Smooth muscle cell (in vitro differentiated cells): ENCODE measurements at regions not wholly inside any gene's neighbourhood (a gene's known extent, or its start where the extent isn't known, plus 50 kb on each side); places are given as distances from the start of the nearest gene placed in this dataset.

Experiments used
- DNase-seq: peaks from one replicate; lab custom pipeline; 2025; ENCODE audit not compliant: unreplicated experiment; lab: John Stamatoyannopoulos, UW
- H2AFZ ChIP-seq: fragments of 200-600 bp; sonication (generic); 2 replicates; pipeline ENCODE4 v1.6.0; 2016; ENCODE audit warnings: antibody characterized with exemption, low read depth, mild to moderate bottlenecking
- H3F3A ChIP-seq: fragments of 200-600 bp; sonication (generic); 2 replicates; pipeline ENCODE4 v1.6.0; 2017; ENCODE audit warnings: antibody characterized with exemption, low read depth
- H3K27ac ChIP-seq: fragments of 200-600 bp; sonication (generic); 2 replicates; pipeline ENCODE4 v1.5.1; 2016; ENCODE audit warnings: low read depth, mild to moderate bottlenecking
- H3K27me3 ChIP-seq: fragments of 200-600 bp; sonication (generic); 2 replicates; pipeline ENCODE4 v1.6.1; 2016; ENCODE audit warnings: low read depth, mild to moderate bottlenecking
- H3K36me3 ChIP-seq: fragments of 200-600 bp; sonication (generic); 2 replicates; pipeline ENCODE4 v1.5.1; 2016; ENCODE audit warnings: low read depth
- H3K4me1 ChIP-seq: fragments of 200-600 bp; sonication (generic); 2 replicates; pipeline ENCODE4 v1.5.1; 2016; ENCODE audit warnings: low read depth
- H3K4me2 ChIP-seq: fragments of 200-600 bp; sonication (generic); 2 replicates; pipeline ENCODE4 v1.6.0; 2016; ENCODE audit warnings: mild to moderate bottlenecking
- H3K4me3 ChIP-seq: fragments of 200-600 bp; sonication (generic); 2 replicates; pipeline ENCODE4 v1.5.1; 2016; ENCODE audit warnings: mild to moderate bottlenecking
- H3K79me2 ChIP-seq: fragments of 200-600 bp; sonication (generic); 2 replicates; pipeline ENCODE4 v1.6.0; 2016; ENCODE audit warnings: low read depth, mild to moderate bottlenecking
- H3K9ac ChIP-seq: fragments of 200-600 bp; sonication (generic); 2 replicates; pipeline ENCODE4 v1.6.0; 2016; ENCODE audit warnings: low read depth
- H3K9me3 ChIP-seq: fragments of 200-600 bp; sonication (generic); replicated peaks from 2 replicates; pipeline ENCODE4 v1.5.1; 2016; ENCODE audit warnings: low read depth
- H4K20me1 ChIP-seq: fragments of 200-600 bp; sonication (generic); 2 replicates; pipeline ENCODE4 v1.6.0; 2016; ENCODE audit warnings: low read depth
- CTCF ChIP-seq: fragments of 200-600 bp; sonication (generic); IDR thresholded peaks from 2 replicates; pipeline ENCODE4 v1.5.1; 2017; ENCODE audit warnings: borderline replicate concordance, mild to moderate bottlenecking, antibody characterized with exemption; ENCODE audit not compliant: insufficient read depth, poor library complexity, severe bottlenecking
- WGBS: methylation state at CpG from one replicate; pipeline ENCODE4 v1.1.7; 2016; ENCODE audit warnings: low lambda C conversion rate; 5-methylcytosine and 5-hydroxymethylcytosine counted together

- H3K36me3 ChIP-seq, result no peaks in the 10 kb centered on the region
- H2AFZ ChIP-seq, result no peak overlapping the region
- no peak overlapping the region for H3K27ac ChIP-seq
- H3F3A ChIP-seq, result peaks cover 8% of the 10 kb centered on the region
- no peak for DNase-seq
- no peak for TF ChIP-seq CTCF
- H3K9me3 ChIP-seq, result no peaks in the 10 kb centered on the region
- no peak overlapping the region for H3K4me2 ChIP-seq
- no peaks in the 10 kb centered on the region for H3K79me2 ChIP-seq
- no peaks in the 10 kb centered on the region for H3K27me3 ChIP-seq
- no peak overlapping the region for H3K9ac ChIP-seq
- H3K4me3 ChIP-seq, result no peak overlapping the region
- H4K20me1 ChIP-seq, result no peaks in the 10 kb centered on the region
- peaks cover 14% of the 10 kb centered on the region for H3K4me1 ChIP-seq
- WGBS, result 61% methylated on average over 5 of the region's 5 CpGs
Measured at GRCh38 chr2:236762628-236763027, 193.0 kb downstream of the ACKR3 start.

GRCh38 chr2:236763857-236764256 lies 194.2 kb downstream of the ACKR3 start:
- no peak overlapping the region for H3K9ac ChIP-seq
- H3K27ac ChIP-seq, result no peak overlapping the region
- no peaks in the 10 kb centered on the region for H4K20me1 ChIP-seq
- H3K36me3 ChIP-seq, result no peaks in the 10 kb centered on the region
- no peaks in the 10 kb centered on the region for H3K27me3 ChIP-seq
- no peak for DNase-seq
- no peak overlapping the region for H3K4me3 ChIP-seq
- 87% methylated on average over 6 of the region's 6 CpGs for WGBS
- peaks cover 8% of the 10 kb centered on the region for H3F3A ChIP-seq
- TF ChIP-seq CTCF, result no peak
- H3K9me3 ChIP-seq, result no peaks in the 10 kb centered on the region
- no peaks in the 10 kb centered on the region for H3K79me2 ChIP-seq
- H2AFZ ChIP-seq, result no peak overlapping the region
- H3K4me1 ChIP-seq, result peaks cover 14% of the 10 kb centered on the region
- no peak overlapping the region for H3K4me2 ChIP-seq

GRCh38 chr2:236764716-236765115 lies 195.1 kb downstream of the ACKR3 start:
- H2AFZ ChIP-seq, result no peak overlapping the region
- no peaks in the 10 kb centered on the region for H3K36me3 ChIP-seq
- no peaks in the 10 kb centered on the region for H4K20me1 ChIP-seq
- no peak overlapping the region for H3K9ac ChIP-seq
- TF ChIP-seq CTCF, result no peak
- DNase-seq, result no peak
- no peaks in the 10 kb centered on the region for H3K27me3 ChIP-seq
- H3F3A ChIP-seq, result peaks cover 8% of the 10 kb centered on the region
- H3K9me3 ChIP-seq, result no peaks in the 10 kb centered on the region
- WGBS, result 69% methylated on average over 2 of the region's 2 CpGs
- H3K79me2 ChIP-seq, result no peaks in the 10 kb centered on the region
- H3K4me1 ChIP-seq, result peaks cover 14% of the 10 kb centered on the region
- no peak overlapping the region for H3K4me3 ChIP-seq
- no peak overlapping the region for H3K27ac ChIP-seq
- H3K4me2 ChIP-seq, result peak overlapping the region; percentile 24

GRCh38 chr2:236765478-236765877 lies 195.9 kb downstream of the ACKR3 start:
- Histone ChIP-seq H3K27me3 (no peaks in the 10 kb centered on the region), H4K20me1 (no peaks in the 10 kb centered on the region), H3K4me3 (no peak overlapping the region), H3K79me2 (no peaks in the 10 kb centered on the region), H3K9ac (no peak overlapping the region), H3K4me1 (peaks cover 14% of the 10 kb centered on the region), H3K27ac (peak overlapping the region; percentile 61), H3K9me3 (no peaks in the 10 kb centered on the region), H3K4me2 (peak overlapping the region; percentile 24), H3F3A (peaks cover 9% of the 10 kb centered on the region), H2AFZ (no peak overlapping the region), H3K36me3 (no peaks in the 10 kb centered on the region)
- DNase-seq, result no peak
- WGBS, result 9% methylated on average over 3 of the region's 3 CpGs
- no peak for TF ChIP-seq CTCF
